Fibroblast of villous mesenchyme (primary cell): ENCODE measurements at regions not wholly inside any gene's neighbourhood (a gene's known extent, or its start where the extent isn't known, plus 50 kb on each side); places are given as distances from the start of the nearest gene placed in this dataset.

Experiments used
- DNase-seq: peaks from one replicate; pipeline ENCODE4 v3.0.0-alpha.2; 2010; ENCODE audit warnings: low read depth
- H3K4me3 ChIP-seq: 2 replicates; pipeline ENCODE4 v1.5.1; 2011; ENCODE audit warnings: low read depth, mild to moderate bottlenecking, low read length
- TF ChIP-seq, protein P1 (sequence below): IDR thresholded peaks from 2 replicates; pipeline ENCODE4 v1.5.1; 2012; ENCODE audit warnings: low read depth, mild to moderate bottlenecking, low read length; ENCODE audit not compliant: insufficient read depth

DNA sequence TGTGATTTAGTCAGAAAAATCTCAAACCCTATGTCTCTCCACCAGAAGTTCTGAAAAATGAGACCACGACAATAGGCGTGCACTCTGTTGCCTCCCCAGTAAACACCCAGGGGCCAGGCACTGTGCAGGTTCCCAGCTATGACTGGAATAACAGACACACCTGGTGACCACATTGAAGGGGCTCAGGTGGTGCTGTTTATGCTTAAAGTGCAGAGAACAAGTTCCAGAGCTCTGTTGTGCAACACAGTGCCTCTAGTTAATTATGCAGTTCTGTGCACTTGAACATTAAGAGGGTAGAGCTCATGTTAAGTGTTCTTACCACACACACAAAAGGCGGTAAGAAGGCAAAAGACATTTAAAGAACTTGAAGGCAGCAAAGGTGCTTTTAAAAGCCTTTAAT is 52.6 kb upstream of the AFF3 start:
- TF ChIP-seq, protein P1, sequence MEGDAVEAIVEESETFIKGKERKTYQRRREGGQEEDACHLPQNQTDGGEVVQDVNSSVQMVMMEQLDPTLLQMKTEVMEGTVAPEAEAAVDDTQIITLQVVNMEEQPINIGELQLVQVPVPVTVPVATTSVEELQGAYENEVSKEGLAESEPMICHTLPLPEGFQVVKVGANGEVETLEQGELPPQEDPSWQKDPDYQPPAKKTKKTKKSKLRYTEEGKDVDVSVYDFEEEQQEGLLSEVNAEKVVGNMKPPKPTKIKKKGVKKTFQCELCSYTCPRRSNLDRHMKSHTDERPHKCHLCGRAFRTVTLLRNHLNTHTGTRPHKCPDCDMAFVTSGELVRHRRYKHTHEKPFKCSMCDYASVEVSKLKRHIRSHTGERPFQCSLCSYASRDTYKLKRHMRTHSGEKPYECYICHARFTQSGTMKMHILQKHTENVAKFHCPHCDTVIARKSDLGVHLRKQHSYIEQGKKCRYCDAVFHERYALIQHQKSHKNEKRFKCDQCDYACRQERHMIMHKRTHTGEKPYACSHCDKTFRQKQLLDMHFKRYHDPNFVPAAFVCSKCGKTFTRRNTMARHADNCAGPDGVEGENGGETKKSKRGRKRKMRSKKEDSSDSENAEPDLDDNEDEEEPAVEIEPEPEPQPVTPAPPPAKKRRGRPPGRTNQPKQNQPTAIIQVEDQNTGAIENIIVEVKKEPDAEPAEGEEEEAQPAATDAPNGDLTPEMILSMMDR: no peak
- H3K4me3 ChIP-seq: no peak overlapping the region
- no peak for DNase-seq

DNA sequence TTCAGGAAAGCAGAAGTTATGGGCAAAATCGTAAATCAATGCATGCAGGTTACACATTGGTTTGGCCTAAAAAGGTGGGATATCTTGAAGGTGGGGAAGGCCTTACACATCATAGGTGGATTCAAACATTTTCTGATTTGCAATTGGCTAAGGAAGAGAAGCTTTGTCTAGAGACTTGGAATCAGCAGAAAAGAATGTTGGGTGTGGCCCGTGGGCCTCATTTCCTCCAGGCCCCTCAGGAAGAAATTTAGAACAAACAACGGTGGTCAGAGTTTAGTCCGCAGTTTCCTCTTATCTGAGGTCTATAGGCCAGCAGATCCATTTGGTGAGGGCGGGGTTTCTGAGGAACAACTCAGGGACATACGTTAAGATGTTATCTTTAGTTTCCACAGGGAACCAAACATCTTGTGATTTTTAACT is 50.9 kb upstream of the AFF3 start:
- peak; percentile 26 for DNase-seq
- TF ChIP-seq, protein P1: no peak
- no peak overlapping the region for H3K4me3 ChIP-seq

DNA sequence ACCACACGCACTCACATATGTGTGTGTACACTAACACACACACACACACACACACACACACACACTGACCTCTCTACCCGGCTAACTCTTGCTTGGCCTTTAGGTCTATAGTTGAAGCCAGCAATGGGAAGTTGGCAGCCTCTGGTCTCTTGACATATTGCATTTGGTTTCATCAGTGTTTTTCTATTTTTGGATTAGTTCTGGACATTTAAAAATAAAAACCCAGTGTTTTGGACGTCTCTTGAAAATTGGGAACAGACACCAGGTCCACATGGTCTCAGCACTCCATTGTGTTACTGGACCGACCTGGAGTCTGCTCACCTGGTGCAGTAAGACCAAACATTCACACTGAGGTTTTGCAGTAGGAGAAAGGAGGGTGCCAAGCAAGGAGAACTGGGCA is 50.4 kb upstream of the AFF3 start:
- no peak overlapping the region for H3K4me3 ChIP-seq
- no peak for DNase-seq
- TF ChIP-seq, protein P1: no peak

DNA sequence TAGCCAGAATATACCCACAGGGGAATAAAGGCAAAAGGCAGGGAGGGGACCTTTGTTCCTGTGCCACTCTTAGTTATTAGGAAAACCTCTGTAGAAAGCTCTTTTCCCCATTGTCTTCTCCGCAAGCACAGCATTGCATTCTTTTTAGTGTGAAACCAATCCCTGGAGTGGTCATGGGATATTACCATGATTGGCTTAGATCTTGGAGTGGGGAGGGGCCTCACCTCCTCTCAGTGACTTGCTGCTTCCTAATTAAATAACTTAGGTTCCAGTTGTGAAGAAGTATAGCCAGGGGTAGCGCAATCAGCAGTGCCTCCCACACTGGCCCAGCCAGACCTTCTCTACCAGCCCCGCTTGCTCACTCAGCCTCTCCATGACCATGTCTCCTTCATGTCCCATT is 49.9 kb upstream of the AFF3 start:
- DNase-seq: no peak
- TF ChIP-seq, protein P1: no peak

More for the DNA sequence above, 49.9 kb upstream of the AFF3 start:
- no peak overlapping the region for H3K4me3 ChIP-seq
